Right lobe of liver (tissue), 4 donors: ENCODE measurements at regions not wholly inside any gene's neighbourhood (a gene's known extent, or its start where the extent isn't known, plus 50 kb on each side); places are given as distances from the start of the nearest gene placed in this dataset.

ENCODE experiments used
- CTCF ChIP-seq, 4 donors: fragments of 200-600 bp in 3 of 4; fragments of 450-650 bp in 1 of 4; IDR thresholded peaks; one replicate each; pipeline versions ENCODE4 v1.5.1 to v1.8.0; 2016 to 2022; ENCODE audit warnings: antibody characterized with exemption in 4 of 4, mild to moderate bottlenecking in 2 of 4
- POLR2A ChIP-seq: fragments of 450-650 bp; IDR thresholded peaks from one replicate; pipeline ENCODE4 v1.6.1; 2017; ENCODE audit warnings: antibody characterized with exemption, mild to moderate bottlenecking
- donor health status: DM: no; HTN: no; CAD: no.
- donor health status: DM: no; HTN: no; CAD: no.
- donor health status: DM: no; HTN: yes; CAD: no.

GRCh38 chr12:58541300-58541690, 379.0 kb downstream of the LRIG3 start:
- TF ChIP-seq CTCF (IDR thresholded peaks at IDR 0.05) (no peak), POLR2A (no peak)
